Osteoblast (primary cell): ENCODE measurements at regions not wholly inside any gene's neighbourhood (a gene's known extent, or its start where the extent isn't known, plus 50 kb on each side); places are given as distances from the start of the nearest gene placed in this dataset.
A peak's percentile ranks its signal among the peaks of the same experiment; 100 is the strongest.

ENCODE experiments used
- DNase-seq: peaks from one replicate; pipeline ENCODE4 v3.0.0; 2011; ENCODE audit warnings: low spot score, mixed read lengths; ENCODE audit not compliant: insufficient read length; ENCODE audit errors: missing footprints
- H2AFZ ChIP-seq: 2 replicates; pipeline ENCODE4 v1.6.0; 2011; ENCODE audit warnings: mild to moderate bottlenecking, low read length
- H3K27ac ChIP-seq: 2 replicates; pipeline ENCODE4 v1.5.1; 2011; ENCODE audit warnings: mild to moderate bottlenecking, low read depth, low read length, moderate library complexity
- H3K27me3 ChIP-seq: 2 replicates; pipeline ENCODE4 v1.6.0; 2012; ENCODE audit warnings: mild to moderate bottlenecking, control low read depth, inconsistent platforms, low read length, moderate library complexity; ENCODE audit not compliant: insufficient read depth
- H3K36me3 ChIP-seq: 2 replicates; pipeline ENCODE4 v1.5.1; 2011; ENCODE audit warnings: mild to moderate bottlenecking, low read length, control low read depth, moderate library complexity; ENCODE audit not compliant: insufficient read depth
- H3K4me1 ChIP-seq: 2 replicates; pipeline ENCODE4 v1.5.1; 2011; ENCODE audit warnings: mild to moderate bottlenecking, low read length, control low read depth, moderate library complexity; ENCODE audit not compliant: insufficient read depth
- H3K4me2 ChIP-seq: 2 replicates; pipeline ENCODE4 v1.6.0; 2011; ENCODE audit warnings: mild to moderate bottlenecking, low read length; ENCODE audit not compliant: insufficient read depth
- H3K4me3 ChIP-seq: fragments of 200-600 bp; sonication (generic); 3 replicates; pipeline ENCODE4 v1.5.1; 2012; ENCODE audit warnings: mild to moderate bottlenecking, low read length, inconsistent platforms; ENCODE audit not compliant: insufficient read depth
- H3K79me2 ChIP-seq: 2 replicates; pipeline ENCODE4 v1.6.0; 2012; ENCODE audit warnings: mild to moderate bottlenecking, low read length, control low read depth, inconsistent platforms; ENCODE audit not compliant: insufficient read depth
- H3K9me3 ChIP-seq: 2 replicates; pipeline ENCODE4 v1.5.1; 2011; ENCODE audit warnings: low read depth, low read length, control low read depth
- H4K20me1 ChIP-seq: 2 replicates; pipeline ENCODE4 v1.6.0; 2012; ENCODE audit warnings: mild to moderate bottlenecking, low read length, control low read depth; ENCODE audit not compliant: insufficient read depth
- CTCF ChIP-seq: IDR thresholded peaks from 2 replicates; pipeline ENCODE4 v1.5.1; 2011; ENCODE audit warnings: mild to moderate bottlenecking, low read depth, low read length, moderate library complexity; ENCODE audit errors: extremely low read depth

- Histone ChIP-seq H3K36me3 (no peaks in the 10 kb centered on the region), H3K9me3 (no peaks in the 10 kb centered on the region), H3K4me3 (no peak overlapping the region), H2AFZ (no peak overlapping the region), H3K4me2 (no peak overlapping the region), H4K20me1 (no peaks in the 10 kb centered on the region), H3K27me3 (no peaks in the 10 kb centered on the region), H3K4me1 (no peaks in the 10 kb centered on the region), H3K79me2 (no peaks in the 10 kb centered on the region), H3K27ac (no peak overlapping the region)
- no peak for DNase-seq
- no peak for TF ChIP-seq CTCF
These were observed 684.8 kb downstream of the DIAPH3 start for GRCh38 chr13:59478908-59479307.

- H4K20me1 ChIP-seq = no peaks in the 10 kb centered on the region
- H3K79me2 ChIP-seq = no peaks in the 10 kb centered on the region
- DNase-seq = no peak
- no peaks in the 10 kb centered on the region for H3K9me3 ChIP-seq
- H3K4me3 ChIP-seq = no peak overlapping the region
- no peak overlapping the region for H3K4me2 ChIP-seq
- no peak for TF ChIP-seq CTCF
- H3K27me3 ChIP-seq = no peaks in the 10 kb centered on the region
- no peak overlapping the region for H2AFZ ChIP-seq
- no peak overlapping the region for H3K27ac ChIP-seq
- no peaks in the 10 kb centered on the region for H3K36me3 ChIP-seq
- H3K4me1 ChIP-seq = no peaks in the 10 kb centered on the region
These were observed 684.1 kb downstream of the DIAPH3 start for GRCh38 chr13:59479629-59480028.

DNA sequence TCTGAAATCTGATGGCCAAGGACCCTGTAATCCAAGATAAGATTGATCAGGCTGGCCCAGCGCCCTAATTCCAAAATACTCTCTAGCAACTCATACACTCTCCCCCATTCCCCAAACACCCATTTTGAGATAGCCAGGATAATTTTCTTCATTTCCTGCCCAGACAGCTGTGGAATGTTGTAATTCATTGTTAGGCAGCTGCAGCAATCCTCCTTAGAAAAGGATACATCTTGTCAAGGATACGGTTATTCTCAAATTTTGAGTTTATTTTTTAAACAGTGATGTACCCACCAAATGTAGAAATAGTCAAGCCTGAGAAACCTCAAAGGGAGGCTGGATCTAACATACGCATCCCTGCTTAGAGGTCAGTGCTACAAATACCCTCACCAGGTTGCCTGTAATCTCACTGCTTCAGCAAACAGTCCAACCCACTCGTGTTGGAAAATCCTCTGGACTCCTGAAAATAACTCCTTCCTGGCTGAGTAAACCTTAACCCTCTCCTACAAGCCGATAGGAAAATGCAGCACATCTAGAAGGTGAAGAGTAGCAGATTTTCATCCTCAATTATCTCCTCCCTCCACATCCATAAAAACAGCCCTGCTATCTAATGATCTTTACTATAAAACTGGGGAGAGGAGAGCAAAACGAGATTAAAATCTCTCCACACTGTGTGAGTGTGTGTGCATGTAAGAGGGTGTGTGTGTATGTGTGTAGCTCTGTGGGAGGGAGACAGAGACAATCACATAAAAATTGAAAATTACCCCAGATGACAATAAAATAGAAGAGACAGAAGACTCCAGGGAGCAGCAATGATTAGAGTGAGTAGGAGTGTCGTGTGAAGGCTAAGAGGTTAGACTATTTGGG is 683.1 kb downstream of the DIAPH3 start:
- Histone ChIP-seq H3K4me3 (no peak overlapping the region), H2AFZ (no peak overlapping the region), H3K4me2 (no peak overlapping the region), H3K9me3 (no peaks in the 10 kb centered on the region), H3K36me3 (no peaks in the 10 kb centered on the region), H4K20me1 (no peaks in the 10 kb centered on the region), H3K27ac (no peak overlapping the region), H3K4me1 (no peaks in the 10 kb centered on the region), H3K27me3 (no peaks in the 10 kb centered on the region), H3K79me2 (no peaks in the 10 kb centered on the region)
- peak; percentile 62 for DNase-seq
- no peak for TF ChIP-seq CTCF

DNA sequence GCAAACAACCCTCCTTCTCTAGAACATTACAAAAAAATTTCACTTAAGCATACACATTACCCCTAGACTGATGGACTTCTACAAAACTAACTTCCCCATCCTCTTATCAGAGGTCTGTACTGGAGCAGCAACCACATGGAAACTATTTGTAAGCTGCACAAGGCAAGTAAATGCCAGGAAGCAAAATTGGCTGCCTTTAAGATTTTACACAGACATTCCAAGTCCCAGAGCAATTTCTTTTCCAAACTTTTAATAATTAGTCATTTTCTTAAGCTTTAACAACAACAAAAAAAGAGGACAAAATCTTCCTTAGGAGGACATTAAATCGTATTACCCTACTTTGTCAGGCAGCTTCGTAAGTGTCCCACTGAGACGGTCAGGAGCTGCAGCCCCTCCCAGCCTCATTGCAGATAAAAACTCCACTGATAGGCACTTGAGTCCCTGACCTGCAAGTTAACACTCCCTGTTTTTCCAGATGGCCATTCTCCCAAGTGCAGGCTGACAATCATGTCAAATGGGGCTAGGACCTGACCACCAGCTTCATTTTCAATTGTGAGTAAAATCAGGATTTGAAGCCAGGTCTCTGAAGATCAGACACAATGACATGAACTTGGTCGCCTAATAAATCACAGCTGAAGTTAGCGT is 680.1 kb downstream of the DIAPH3 start:
- no peaks in the 10 kb centered on the region for H3K4me1 ChIP-seq
- no peaks in the 10 kb centered on the region for H3K36me3 ChIP-seq
- no peaks in the 10 kb centered on the region for H3K9me3 ChIP-seq
- H3K4me3 ChIP-seq = no peak overlapping the region
- H3K79me2 ChIP-seq = no peaks in the 10 kb centered on the region
- no peaks in the 10 kb centered on the region for H3K27me3 ChIP-seq
- H3K27ac ChIP-seq = no peak overlapping the region
- DNase-seq = no peak
- no peak overlapping the region for H2AFZ ChIP-seq
- no peak overlapping the region for H3K4me2 ChIP-seq
- TF ChIP-seq CTCF = no peak
- H4K20me1 ChIP-seq = no peaks in the 10 kb centered on the region
